ENCODE measurements at regions not wholly inside any gene's neighbourhood (a gene's known extent, or its start where the extent isn't known, plus 50 kb on each side); places are given as distances from the start of the nearest gene placed in this dataset.

GRCh38 chr6:80465513-80465912 is 359.0 kb downstream of the BCKDHB start:
- TF ChIP-seq FOXP2 (optimal IDR thresholded peaks at IDR 0.05; ENCODE audit: borderline replicate concordance, extremely low read depth, extremely low read length, insufficient read depth) (no peak), SIN3A (IDR thresholded peaks at IDR 0.05; ENCODE audit: borderline replicate concordance, insufficient read depth, low read length) (no peak), REST (IDR thresholded peaks at IDR 0.05; ENCODE audit: insufficient read depth in 1 of 2, low read depth in 2 of 2, low read length in 2 of 2) (no peak), TAF1 (IDR thresholded peaks at IDR 0.05; ENCODE audit: borderline replicate concordance, insufficient read depth, low read length) (no peak), POLR2AphosphoS5 (IDR thresholded peaks at IDR 0.05; ENCODE audit: low read depth, low read length) (no peak)

- TF ChIP-seq TAF1 (IDR thresholded peaks at IDR 0.05; ENCODE audit: borderline replicate concordance, insufficient read depth, low read length) (no peak), REST (IDR thresholded peaks at IDR 0.05; ENCODE audit: insufficient read depth in 1 of 2, low read depth in 2 of 2, low read length in 2 of 2) (no peak), POLR2AphosphoS5 (IDR thresholded peaks at IDR 0.05; ENCODE audit: low read depth, low read length) (no peak), FOXP2 (optimal IDR thresholded peaks at IDR 0.05; ENCODE audit: borderline replicate concordance, extremely low read depth, extremely low read length, insufficient read depth) (no peak), SIN3A (IDR thresholded peaks at IDR 0.05; ENCODE audit: borderline replicate concordance, insufficient read depth, low read length) (no peak)
Observed at GRCh38 chr6:80464901-80465300, 358.4 kb downstream of the BCKDHB start.

GRCh38 chr6:80463197-80463596 is 356.7 kb downstream of the BCKDHB start:
- TF ChIP-seq SIN3A (IDR thresholded peaks at IDR 0.05; ENCODE audit: borderline replicate concordance, insufficient read depth, low read length) (no peak), FOXP2 (optimal IDR thresholded peaks at IDR 0.05; ENCODE audit: borderline replicate concordance, extremely low read depth, extremely low read length, insufficient read depth) (no peak), TAF1 (IDR thresholded peaks at IDR 0.05; ENCODE audit: borderline replicate concordance, insufficient read depth, low read length) (no peak), REST (IDR thresholded peaks at IDR 0.05; ENCODE audit: insufficient read depth in 1 of 2, low read depth in 2 of 2, low read length in 2 of 2) (no peak), POLR2AphosphoS5 (IDR thresholded peaks at IDR 0.05; ENCODE audit: low read depth, low read length) (no peak)

GRCh38 chr6:80460257-80460865 is 353.9 kb downstream of the BCKDHB start:
- no peak for TF ChIP-seq POLR2AphosphoS5 (IDR thresholded peaks at IDR 0.05; ENCODE audit: low read depth, low read length)
- TF ChIP-seq SIN3A (IDR thresholded peaks at IDR 0.05; ENCODE audit: borderline replicate concordance, insufficient read depth, low read length) = no peak
- no peak for TF ChIP-seq FOXP2 (optimal IDR thresholded peaks at IDR 0.05; ENCODE audit: borderline replicate concordance, extremely low read depth, extremely low read length, insufficient read depth)
- TF ChIP-seq TAF1 (IDR thresholded peaks at IDR 0.05; ENCODE audit: borderline replicate concordance, insufficient read depth, low read length) = no peak
- TF ChIP-seq REST (IDR thresholded peaks at IDR 0.05; ENCODE audit: insufficient read depth in 1 of 2, low read depth in 2 of 2, low read length in 2 of 2) = no peak

Data from PFSK-1 (cell line).